Breast epithelium (tissue), 3 donors: ENCODE measurements at regions not wholly inside any gene's neighbourhood (a gene's known extent, or its start where the extent isn't known, plus 50 kb on each side); places are given as distances from the start of the nearest gene placed in this dataset.

Source experiments
- CTCF ChIP-seq, 3 donors: fragments of 450-650 bp; IDR thresholded peaks; one replicate each; pipeline ENCODE4 v1.5.1; 2016 to 2017; ENCODE audit warnings: antibody characterized with exemption in 3 of 3, mild to moderate bottlenecking in 3 of 3, moderate library complexity in 3 of 3
- POLR2A ChIP-seq: fragments of 450-650 bp; IDR thresholded peaks from one replicate; pipeline ENCODE4 v1.6.1; 2016; ENCODE audit warnings: antibody characterized with exemption, mild to moderate bottlenecking, moderate library complexity

- no peak for TF ChIP-seq CTCF (IDR thresholded peaks at IDR 0.05)
- TF ChIP-seq POLR2A, result no peak
These were observed 225.0 kb downstream of the SDHAF3 start for GRCh38 chr7:97342512-97342911.
